ENCODE measurements at regions not wholly inside any gene's neighbourhood (a gene's known extent, or its start where the extent isn't known, plus 50 kb on each side); places are given as distances from the start of the nearest gene placed in this dataset.

DNA sequence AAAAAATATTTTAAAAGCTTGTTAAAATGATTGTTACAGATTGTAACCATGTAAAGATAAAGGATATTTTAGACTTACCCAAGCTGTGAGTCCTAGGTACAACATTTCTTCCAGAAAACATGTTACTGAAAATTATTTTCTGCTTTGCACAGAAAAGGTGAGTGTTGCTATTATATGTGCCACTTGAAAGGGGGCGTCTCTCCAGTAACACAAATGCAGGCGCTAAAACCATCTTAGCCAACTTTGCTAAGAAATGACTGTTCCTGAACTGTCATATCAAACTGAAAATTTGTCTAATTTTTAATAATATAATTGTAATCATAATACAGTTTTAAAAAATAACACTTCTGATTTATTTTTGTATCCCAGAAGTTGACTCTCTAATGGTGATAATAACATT is 75.6 kb upstream of the KRAS start:
- TF ChIP-seq, protein P1, sequence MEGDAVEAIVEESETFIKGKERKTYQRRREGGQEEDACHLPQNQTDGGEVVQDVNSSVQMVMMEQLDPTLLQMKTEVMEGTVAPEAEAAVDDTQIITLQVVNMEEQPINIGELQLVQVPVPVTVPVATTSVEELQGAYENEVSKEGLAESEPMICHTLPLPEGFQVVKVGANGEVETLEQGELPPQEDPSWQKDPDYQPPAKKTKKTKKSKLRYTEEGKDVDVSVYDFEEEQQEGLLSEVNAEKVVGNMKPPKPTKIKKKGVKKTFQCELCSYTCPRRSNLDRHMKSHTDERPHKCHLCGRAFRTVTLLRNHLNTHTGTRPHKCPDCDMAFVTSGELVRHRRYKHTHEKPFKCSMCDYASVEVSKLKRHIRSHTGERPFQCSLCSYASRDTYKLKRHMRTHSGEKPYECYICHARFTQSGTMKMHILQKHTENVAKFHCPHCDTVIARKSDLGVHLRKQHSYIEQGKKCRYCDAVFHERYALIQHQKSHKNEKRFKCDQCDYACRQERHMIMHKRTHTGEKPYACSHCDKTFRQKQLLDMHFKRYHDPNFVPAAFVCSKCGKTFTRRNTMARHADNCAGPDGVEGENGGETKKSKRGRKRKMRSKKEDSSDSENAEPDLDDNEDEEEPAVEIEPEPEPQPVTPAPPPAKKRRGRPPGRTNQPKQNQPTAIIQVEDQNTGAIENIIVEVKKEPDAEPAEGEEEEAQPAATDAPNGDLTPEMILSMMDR (conservative IDR thresholded peaks at IDR 0.05): no peak
- TF ChIP-seq EZH2 (IDR thresholded peaks at IDR 0.05; ENCODE audit: low read depth): no peak

Data from PC-9 (cell line).